ENCODE measurements at regions not wholly inside any gene's neighbourhood (a gene's known extent, or its start where the extent isn't known, plus 50 kb on each side); places are given as distances from the start of the nearest gene placed in this dataset.

DNA sequence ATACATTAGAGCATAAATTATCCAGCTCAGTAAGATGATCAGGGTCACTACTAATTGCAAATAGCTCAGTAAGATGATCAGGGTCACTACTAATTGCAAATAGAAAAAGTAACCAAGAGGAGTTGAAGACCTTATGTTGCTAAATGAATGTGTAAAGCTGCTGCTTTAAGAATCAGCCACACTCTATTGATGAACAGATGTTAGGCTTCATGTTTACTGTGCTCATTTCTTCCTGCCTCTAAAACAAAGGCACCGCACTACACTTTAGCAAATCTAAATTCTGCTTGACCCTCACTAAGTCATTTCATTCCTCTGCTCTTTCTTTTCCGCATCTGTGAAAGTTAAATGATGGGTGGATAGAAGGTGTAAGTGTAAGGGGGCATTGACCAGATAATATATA is 92.6 kb upstream of the PLSCR4 start:
- no peak overlapping the region for H3K4me3 ChIP-seq
- no peak for TF ChIP-seq Cebpa-rat (IDR thresholded peaks at IDR 0.05)
- no peaks in the 10 kb centered on the region for H4K20me1 ChIP-seq
- no peak overlapping the region for H3K4me2 ChIP-seq
- no peak overlapping the region for H3K27ac ChIP-seq
- H3K27me3 ChIP-seq: no peaks in the 10 kb centered on the region
- H3K36me3 ChIP-seq: no peaks in the 10 kb centered on the region
- no peaks in the 10 kb centered on the region for H3K4me1 ChIP-seq
- H3K9ac ChIP-seq: no peak overlapping the region
- no peaks in the 10 kb centered on the region for H3K9me3 ChIP-seq (replicated peaks in 1 of 11)

DNA sequence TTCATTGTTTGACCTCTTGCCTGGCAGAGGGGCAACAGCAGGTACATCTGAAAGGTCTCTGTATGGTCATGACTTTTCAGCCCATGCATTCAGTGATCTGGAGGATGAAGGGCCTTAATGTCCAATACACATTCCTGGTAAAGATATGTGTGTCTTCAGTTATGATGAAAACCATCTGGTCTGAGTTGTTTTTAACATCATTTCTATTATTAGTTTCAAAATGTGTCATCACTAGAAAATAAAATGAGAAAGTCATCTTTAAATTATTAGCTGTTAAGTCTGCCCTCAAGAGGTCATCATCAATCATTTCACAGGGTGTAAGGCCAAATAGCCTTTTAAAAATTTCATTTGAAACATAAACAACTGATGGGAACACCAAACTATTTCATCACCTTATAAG is 92.1 kb upstream of the PLSCR4 start:
- Histone ChIP-seq H4K20me1 (no peaks in the 10 kb centered on the region), H3K36me3 (no peaks in the 10 kb centered on the region), H3K9ac (no peak overlapping the region), H3K4me2 (no peak overlapping the region), H3K4me3 (no peak overlapping the region), H3K27me3 (no peaks in the 10 kb centered on the region), H3K27ac (no peak overlapping the region), H3K9me3 (replicated peaks in 1 of 11) (no peaks in the 10 kb centered on the region), H3K4me1 (no peaks in the 10 kb centered on the region)
- no peak for TF ChIP-seq Cebpa-rat (IDR thresholded peaks at IDR 0.05)

DNA sequence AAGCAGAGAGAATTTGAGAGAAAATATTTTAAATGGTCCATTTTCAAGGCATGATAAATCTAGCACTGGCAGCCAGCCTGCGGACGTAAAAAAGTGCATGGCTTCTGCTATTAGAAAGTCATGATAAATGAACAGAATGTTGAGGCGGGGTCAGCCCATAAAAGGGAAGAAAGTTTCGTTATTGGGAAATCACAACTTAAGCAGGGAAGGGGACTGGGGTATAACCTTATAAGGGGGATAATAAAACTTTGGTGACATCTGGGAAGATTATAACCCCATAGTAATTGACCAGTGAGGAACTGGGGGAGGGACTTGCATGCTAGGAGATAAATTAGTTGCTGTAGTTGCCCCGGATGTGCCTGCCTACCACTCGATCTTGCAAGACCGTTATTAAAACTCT is 88.4 kb upstream of the PLSCR4 start:
- H3K9ac ChIP-seq: no peak overlapping the region
- TF ChIP-seq Cebpa-rat (IDR thresholded peaks at IDR 0.05): no peak

DNA sequence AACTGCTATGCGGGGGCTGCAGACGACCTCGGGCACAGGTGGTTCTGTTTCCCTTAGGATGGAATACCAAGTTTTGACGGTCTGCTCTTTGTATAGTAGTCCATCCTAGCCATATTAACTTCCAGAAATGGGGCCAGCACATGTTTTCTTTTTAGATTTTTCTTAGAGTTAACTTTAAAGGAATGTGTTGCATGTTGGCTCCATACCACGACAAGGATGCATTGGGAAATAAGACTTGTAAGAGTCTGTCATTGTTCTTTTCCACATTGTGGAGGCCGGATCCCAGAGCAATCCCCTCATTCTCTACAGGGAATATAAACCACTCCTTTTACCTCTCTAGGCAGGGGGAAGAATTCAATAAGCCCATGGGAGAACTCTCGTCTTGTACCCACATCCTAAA is 87.1 kb upstream of the PLSCR4 start:
- H3K9me3 ChIP-seq (replicated peaks in 1 of 11): no peaks in the 10 kb centered on the region
- H3K36me3 ChIP-seq: no peaks in the 10 kb centered on the region
- no peak overlapping the region for H3K9ac ChIP-seq
- TF ChIP-seq Cebpa-rat (IDR thresholded peaks at IDR 0.05): no peak
- H3K27me3 ChIP-seq: no peaks in the 10 kb centered on the region
- no peaks in the 10 kb centered on the region for H3K4me1 ChIP-seq
- no peak overlapping the region for H3K27ac ChIP-seq
- no peak overlapping the region for H3K4me3 ChIP-seq
- H4K20me1 ChIP-seq: no peaks in the 10 kb centered on the region
- no peak overlapping the region for H3K4me2 ChIP-seq

More for the DNA sequence above, 88.4 kb upstream of the PLSCR4 start:
- Histone ChIP-seq H3K4me3 (no peak overlapping the region), H3K4me1 (no peaks in the 10 kb centered on the region), H3K9me3 (replicated peaks in 1 of 11) (no peaks in the 10 kb centered on the region), H3K27ac (no peak overlapping the region), H3K4me2 (no peak overlapping the region), H3K27me3 (no peaks in the 10 kb centered on the region), H4K20me1 (no peaks in the 10 kb centered on the region), H3K36me3 (no peaks in the 10 kb centered on the region)

DNA sequence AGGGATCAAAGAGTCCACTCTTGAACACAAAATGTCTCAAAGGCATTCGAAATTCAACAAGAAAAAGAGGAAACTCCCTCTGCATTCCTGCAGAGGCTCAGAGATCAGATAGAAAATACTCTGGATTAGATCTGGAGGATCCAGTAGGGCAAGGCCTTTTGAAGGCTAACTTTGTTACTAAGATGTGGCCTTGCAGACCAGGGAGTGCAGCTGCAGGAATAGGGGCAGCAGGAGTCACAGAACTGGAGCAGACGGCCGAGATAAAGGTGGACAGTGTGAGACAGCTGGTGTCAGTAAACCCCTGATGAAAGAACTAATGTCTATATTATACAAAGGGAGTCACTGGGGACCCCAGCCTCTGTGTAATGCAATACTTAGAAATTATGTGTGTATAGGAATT is 84.5 kb upstream of the PLSCR4 start:
- Histone ChIP-seq H3K36me3 (no peaks in the 10 kb centered on the region), H3K9ac (no peak overlapping the region), H3K27ac (no peak overlapping the region), H3K27me3 (no peaks in the 10 kb centered on the region), H4K20me1 (no peaks in the 10 kb centered on the region), H3K4me2 (no peak overlapping the region), H3K4me3 (no peak overlapping the region), H3K9me3 (replicated peaks in 1 of 11) (no peaks in the 10 kb centered on the region), H3K4me1 (no peaks in the 10 kb centered on the region)
- TF ChIP-seq Cebpa-rat (IDR thresholded peaks at IDR 0.05): no peak

DNA sequence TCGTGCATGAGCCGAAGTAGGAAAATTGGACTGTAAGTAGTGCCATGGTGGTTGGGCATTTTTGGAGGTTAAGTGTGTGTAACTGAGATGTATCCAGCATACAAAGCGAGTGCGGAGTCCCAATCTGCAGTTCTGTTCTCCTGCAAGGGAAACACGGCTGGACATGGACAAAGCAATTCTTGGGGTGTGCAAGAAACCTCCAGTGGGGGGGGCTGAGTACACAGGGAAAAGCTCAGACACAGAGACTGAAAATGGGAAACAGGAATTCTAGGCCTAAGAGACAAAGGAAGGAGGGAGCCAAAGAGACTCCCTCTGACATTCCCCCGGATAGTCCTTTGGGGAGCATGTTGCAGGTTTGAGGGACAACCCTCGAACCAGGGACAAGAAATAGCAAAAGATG is 83.2 kb upstream of the PLSCR4 start:
- H3K36me3 ChIP-seq: no peaks in the 10 kb centered on the region
- no peaks in the 10 kb centered on the region for H3K9me3 ChIP-seq (replicated peaks in 1 of 11)
- TF ChIP-seq Cebpa-rat (IDR thresholded peaks at IDR 0.05): no peak
- H3K4me2 ChIP-seq: no peak overlapping the region
- H3K27me3 ChIP-seq: no peaks in the 10 kb centered on the region
- no peak overlapping the region for H3K9ac ChIP-seq
- no peak overlapping the region for H3K4me3 ChIP-seq
- no peak overlapping the region for H3K27ac ChIP-seq
- H4K20me1 ChIP-seq: no peaks in the 10 kb centered on the region
- H3K4me1 ChIP-seq: no peaks in the 10 kb centered on the region

DNA sequence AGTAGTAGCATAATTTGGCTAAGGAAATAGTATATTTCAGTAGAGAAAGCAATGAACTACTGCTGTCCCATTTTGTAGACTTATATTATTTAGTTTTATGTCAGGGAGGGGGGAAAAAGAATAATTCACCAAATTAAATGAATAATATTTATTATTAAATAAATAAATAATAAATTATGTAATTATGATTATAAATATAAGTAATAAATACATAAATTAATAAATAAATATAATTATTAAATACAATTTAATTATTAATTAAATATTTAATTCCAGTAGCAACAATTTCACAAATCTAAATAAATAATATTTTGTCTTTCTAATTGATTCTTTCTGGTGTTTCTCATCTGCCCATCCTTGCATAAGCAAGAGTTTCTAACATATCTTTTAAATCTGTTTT is 81.1 kb upstream of the PLSCR4 start:
- Histone ChIP-seq H3K36me3 (no peaks in the 10 kb centered on the region), H3K27ac (no peak overlapping the region), H4K20me1 (no peaks in the 10 kb centered on the region), H3K27me3 (no peaks in the 10 kb centered on the region), H3K4me3 (no peak overlapping the region), H3K9me3 (replicated peaks in 1 of 11) (no peaks in the 10 kb centered on the region), H3K4me2 (no peak overlapping the region), H3K9ac (no peak overlapping the region), H3K4me1 (no peaks in the 10 kb centered on the region)
- no peak for TF ChIP-seq Cebpa-rat (IDR thresholded peaks at IDR 0.05)

DNA sequence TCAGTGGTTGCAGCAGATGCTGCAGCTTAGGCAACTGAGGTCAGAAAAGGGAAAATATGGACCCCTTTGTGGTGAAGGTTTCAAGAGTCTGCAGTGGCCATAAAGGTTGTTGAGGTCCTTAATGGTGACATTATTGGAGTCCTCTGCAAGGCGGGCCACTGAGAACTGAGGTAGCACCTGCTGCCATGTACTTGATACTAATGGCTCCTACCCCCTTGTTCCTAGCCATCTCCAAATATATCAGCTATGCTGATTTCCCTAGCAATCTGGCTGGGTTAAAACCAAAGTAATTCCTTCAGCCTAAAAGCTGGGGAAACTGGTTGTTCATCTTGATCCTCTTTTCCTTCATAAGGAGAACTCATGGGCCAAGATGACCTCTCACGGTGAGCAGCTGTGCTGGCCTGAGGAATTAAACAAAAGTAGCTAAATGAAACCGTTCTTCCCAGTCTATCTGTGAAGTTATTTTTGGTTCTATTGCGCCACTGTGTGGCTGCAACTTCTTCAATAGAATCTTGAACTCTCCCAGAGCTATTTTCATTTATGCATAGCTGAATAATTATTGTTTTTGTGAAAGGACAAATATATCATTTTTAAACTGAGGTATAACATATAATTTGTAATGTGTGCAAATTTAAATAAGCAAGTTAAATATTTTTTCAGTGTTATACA is 76.1 kb upstream of the PLSCR4 start:
- Histone ChIP-seq H3K27ac (no peak overlapping the region), H3K9me3 (replicated peaks in 1 of 11) (peaks cover 0 to 6% (median 0%) of the 10 kb centered on the region in 11 experiments; a peak in 3 of 22 replicates), H3K36me3 (no peaks in the 10 kb centered on the region), H3K4me2 (no peak overlapping the region), H3K9ac (no peak overlapping the region), H3K4me1 (no peaks in the 10 kb centered on the region), H3K27me3 (no peaks in the 10 kb centered on the region), H4K20me1 (no peaks in the 10 kb centered on the region), H3K4me3 (no peak overlapping the region)
- TF ChIP-seq Cebpa-rat (IDR thresholded peaks at IDR 0.05): no peak

DNA sequence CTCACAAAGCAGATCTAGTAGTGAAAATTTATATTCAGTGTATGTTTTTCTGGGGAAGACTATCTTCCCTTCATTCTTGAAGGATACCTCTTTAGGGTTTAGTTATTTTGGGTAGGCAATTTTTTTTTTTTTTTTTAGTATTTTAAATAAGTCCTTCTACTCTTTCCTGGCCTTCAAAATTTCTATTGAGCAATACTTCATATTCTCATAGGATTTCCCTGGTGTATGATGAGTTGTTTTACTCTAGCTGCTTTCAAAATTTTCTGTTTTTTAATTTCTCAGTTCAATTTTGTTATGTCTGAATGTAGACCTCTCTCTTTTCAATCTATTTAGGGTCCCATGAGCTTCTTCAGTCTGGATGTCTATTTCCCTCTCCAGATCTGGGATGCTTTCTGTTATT is 74.3 kb upstream of the PLSCR4 start:
- H3K9me3 ChIP-seq (replicated peaks in 1 of 11): peaks cover 0 to 6% (median 0%) of the 10 kb centered on the region in 11 experiments; a peak in 3 of 22 replicates
- no peaks in the 10 kb centered on the region for H3K36me3 ChIP-seq
- H3K27me3 ChIP-seq: no peaks in the 10 kb centered on the region
- no peak overlapping the region for H3K4me2 ChIP-seq
- TF ChIP-seq Cebpa-rat (IDR thresholded peaks at IDR 0.05): no peak
- H3K9ac ChIP-seq: no peak overlapping the region
- H4K20me1 ChIP-seq: no peaks in the 10 kb centered on the region
- no peaks in the 10 kb centered on the region for H3K4me1 ChIP-seq
- H3K4me3 ChIP-seq: no peak overlapping the region
- H3K27ac ChIP-seq: no peak overlapping the region

DNA sequence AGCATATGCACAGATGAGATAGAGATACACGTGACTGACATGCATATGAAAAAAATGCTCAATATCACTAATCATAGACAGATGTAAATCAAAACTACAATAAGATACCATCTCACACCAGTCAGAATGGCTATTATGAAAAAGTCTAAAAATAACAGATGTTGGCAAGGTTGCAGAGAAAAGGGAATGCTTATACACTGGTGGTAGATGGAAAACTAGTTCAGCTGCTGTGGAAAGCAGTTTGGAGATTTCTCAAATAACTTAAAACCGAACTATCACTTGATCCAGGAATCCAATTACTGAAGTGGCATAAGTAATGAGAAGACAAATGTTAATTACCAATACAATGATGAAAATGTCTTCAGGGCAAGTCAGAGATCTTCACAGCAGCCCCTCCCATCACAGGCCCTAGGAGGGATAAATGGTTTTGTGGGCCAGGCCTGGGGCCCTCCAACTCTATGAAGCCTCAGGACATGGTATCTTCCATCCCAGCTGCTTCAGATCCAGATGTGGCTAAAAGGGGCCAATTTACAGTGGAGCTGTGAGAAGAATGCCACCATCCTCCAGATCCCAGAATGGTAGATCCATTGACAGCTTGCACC is 71.4 kb upstream of the PLSCR4 start:
- Histone ChIP-seq H3K4me2 (no peak overlapping the region), H3K9me3 (replicated peaks in 1 of 11) (peaks cover 0 to 6% (median 0%) of the 10 kb centered on the region in 11 experiments; a peak in 3 of 22 replicates), H3K27ac (no peak overlapping the region), H3K4me3 (no peak overlapping the region), H3K9ac (no peak overlapping the region), H3K4me1 (no peaks in the 10 kb centered on the region), H4K20me1 (no peaks in the 10 kb centered on the region), H3K36me3 (no peaks in the 10 kb centered on the region), H3K27me3 (no peaks in the 10 kb centered on the region)
- no peak for TF ChIP-seq Cebpa-rat (IDR thresholded peaks at IDR 0.05)
